Mesenchymal stem cell (in vitro differentiated cells and primary cell): ENCODE measurements at regions not wholly inside any gene's neighbourhood (a gene's known extent, or its start where the extent isn't known, plus 50 kb on each side); places are given as distances from the start of the nearest gene placed in this dataset.

ENCODE experiments used
- DNase-seq: peaks from one replicate; pipeline ENCODE4 v3.0.0-alpha.2; 2013
- H2AFZ ChIP-seq: one replicate; pipeline ENCODE4 v1.6.1; 2013; ENCODE audit warnings: low read depth, mild to moderate bottlenecking, control low read depth, inconsistent platforms, low read length, moderate library complexity
- H2AK5ac ChIP-seq: 2 replicates; pipeline ENCODE4 v1.6.1; 2013; ENCODE audit warnings: low read length, moderate library complexity, mild to moderate bottlenecking, inconsistent platforms; ENCODE audit not compliant: severe bottlenecking
- H2BK120ac ChIP-seq: one replicate; pipeline ENCODE4 v1.6.1; 2013; ENCODE audit warnings: low read depth, mild to moderate bottlenecking, inconsistent platforms, low read length, moderate library complexity
- H2BK12ac ChIP-seq, 2 experiments: one replicate each; pipeline ENCODE4 v1.6.1; 2013; ENCODE audit warnings: inconsistent platforms in 2 of 2, low read length in 2 of 2, mild to moderate bottlenecking in 2 of 2, moderate library complexity in 2 of 2, control low read depth in 1 of 2
- H2BK15ac ChIP-seq: one replicate; pipeline ENCODE4 v1.6.1; 2013; ENCODE audit warnings: mild to moderate bottlenecking, low read depth, inconsistent platforms; ENCODE audit not compliant: poor library complexity, severe bottlenecking
- H2BK5ac ChIP-seq: 2 replicates; pipeline ENCODE4 v1.6.1; 2013; ENCODE audit warnings: low read depth, mild to moderate bottlenecking, low read length, control low read depth, inconsistent platforms; ENCODE audit not compliant: poor library complexity, severe bottlenecking
- H3K14ac ChIP-seq, 2 experiments: one replicate each; pipeline ENCODE4 v1.6.1; 2013; ENCODE audit warnings: inconsistent platforms in 2 of 2, low read length in 2 of 2, control low read depth in 1 of 2, mild to moderate bottlenecking in 1 of 2, moderate library complexity in 1 of 2
- H3K18ac ChIP-seq, 2 experiments: one replicate each; pipeline ENCODE4 v1.6.1; 2013; ENCODE audit warnings: inconsistent platforms in 2 of 2, low read length in 2 of 2, control low read depth in 1 of 2, low read depth in 1 of 2, mild to moderate bottlenecking in 1 of 2
- H3K23ac ChIP-seq, 2 experiments: one replicate each; pipeline ENCODE4 v1.6.1; 2013; ENCODE audit warnings: inconsistent platforms in 2 of 2, low read length in 2 of 2, mild to moderate bottlenecking in 2 of 2, moderate library complexity in 2 of 2, control low read depth in 1 of 2
- H3K27ac ChIP-seq: 2 replicates; pipeline ENCODE4 v1.5.1; 2013; ENCODE audit warnings: mild to moderate bottlenecking, moderate library complexity, low read length, control low read depth, inconsistent platforms; ENCODE audit not compliant: poor library complexity, severe bottlenecking
- H3K27me3 ChIP-seq, 2 experiments: 2 replicates each; pipeline versions ENCODE4 v1.6.1 to v1.7.0; 2013; ENCODE audit warnings: low read length in 2 of 2, mild to moderate bottlenecking in 2 of 2, moderate library complexity in 2 of 2, control low read depth in 1 of 2, inconsistent platforms in 1 of 2; ENCODE audit not compliant: control insufficient read depth in 1 of 2, insufficient read depth in 1 of 2
- H3K36me3 ChIP-seq, 2 experiments: 2 replicates each; pipeline versions ENCODE4 v1.6.1 to v1.7.0; 2013; ENCODE audit warnings: low read length in 2 of 2, control low read depth in 1 of 2, inconsistent platforms in 1 of 2, low read depth in 1 of 2, mild to moderate bottlenecking in 1 of 2; ENCODE audit not compliant: insufficient read depth in 2 of 2, control insufficient read depth in 1 of 2
- H3K4ac ChIP-seq, 2 experiments: one replicate each; pipeline ENCODE4 v1.6.1; 2013; ENCODE audit warnings: inconsistent platforms in 2 of 2, low read length in 2 of 2, mild to moderate bottlenecking in 2 of 2, moderate library complexity in 2 of 2, control low read depth in 1 of 2, low read depth in 1 of 2
- H3K4me1 ChIP-seq: 2 replicates; pipeline ENCODE4 v1.6.1; 2013; ENCODE audit warnings: low read depth, low read length, control low read depth; ENCODE audit not compliant: control insufficient read depth, insufficient read depth
- H3K4me2 ChIP-seq: 2 replicates; pipeline ENCODE4 v1.6.1; 2013; ENCODE audit warnings: low read length, mild to moderate bottlenecking, inconsistent platforms; ENCODE audit not compliant: poor library complexity, severe bottlenecking
- H3K4me3 ChIP-seq, 2 experiments: 2 replicates each; pipeline versions ENCODE4 v1.5.1 to v1.7.0; 2013; ENCODE audit warnings: low read length in 2 of 2, mild to moderate bottlenecking in 2 of 2, control low read depth in 1 of 2, low read depth in 1 of 2; ENCODE audit not compliant: insufficient read depth in 1 of 2
- H3K79me1 ChIP-seq: replicated peaks from 2 replicates; pipeline ENCODE4 v1.6.1; 2013; ENCODE audit warnings: mild to moderate bottlenecking, control low read depth, low read length, inconsistent platforms; ENCODE audit not compliant: poor library complexity, severe bottlenecking
- H3K9ac ChIP-seq: 2 replicates; pipeline ENCODE4 v1.7.0; 2013; ENCODE audit warnings: mild to moderate bottlenecking, low read length, moderate library complexity
- H3K9me3 ChIP-seq: 2 replicates; pipeline ENCODE4 v1.7.0; 2013; ENCODE audit warnings: mild to moderate bottlenecking, low read length; ENCODE audit not compliant: control insufficient read depth
- H4K8ac ChIP-seq: one replicate; pipeline ENCODE4 v1.6.1; 2013; ENCODE audit warnings: inconsistent platforms, mild to moderate bottlenecking, low read length, moderate library complexity
- H4K91ac ChIP-seq: one replicate; pipeline ENCODE4 v1.6.1; 2013; ENCODE audit warnings: mild to moderate bottlenecking, low read length, inconsistent platforms
- WGBS: methylation state at CpG from one replicate; pipeline ENCODE4 v1.1.7; 2013; ENCODE audit warnings: mixed read lengths; 5-methylcytosine and 5-hydroxymethylcytosine counted together

GRCh38 chr5:175374166-175374875, 69.7 kb downstream of the DRD1 start:
- Histone ChIP-seq H3K27ac (no peak overlapping the region), H3K23ac (no peak overlapping the region), H4K91ac (no peak overlapping the region), H3K4ac (no peak overlapping the region), H2BK5ac (no peak overlapping the region), H2BK15ac (no peak overlapping the region), H4K8ac (no peak overlapping the region), H2AFZ (no peak overlapping the region), H3K9me3 (peaks cover 9% of the 10 kb centered on the region), H2AK5ac (no peak overlapping the region), H2BK120ac (no peak overlapping the region), H3K4me3 (no peak overlapping the region), H3K9ac (no peak overlapping the region), H3K27me3 (peaks cover 0 to 50% of the 10 kb centered on the region in 2 experiments), H3K4me2 (no peak overlapping the region), H2BK12ac (no peak overlapping the region), H3K14ac (no peak overlapping the region), H3K18ac (no peak overlapping the region), H3K79me1 (no peaks in the 10 kb centered on the region), H3K36me3 (no peaks in the 10 kb centered on the region), H3K4me1 (no peaks in the 10 kb centered on the region)
- WGBS = 85% methylated on average over 2 of the region's 2 CpGs
- no peak for DNase-seq

GRCh38 chr5:175365866-175366265, 78.1 kb downstream of the DRD1 start:
- no peak overlapping the region for H3K14ac ChIP-seq
- no peaks in the 10 kb centered on the region for H3K79me1 ChIP-seq
- no peak overlapping the region for H4K91ac ChIP-seq
- H3K4me1 ChIP-seq = no peaks in the 10 kb centered on the region
- 83% methylated on average over 1 of the region's 1 CpG for WGBS
- no peak overlapping the region for H2AK5ac ChIP-seq
- no peak overlapping the region for H4K8ac ChIP-seq
- H2AFZ ChIP-seq = no peak overlapping the region
- H3K4me2 ChIP-seq = no peak overlapping the region
- H2BK5ac ChIP-seq = no peak overlapping the region
- H2BK15ac ChIP-seq = no peak overlapping the region
- H3K27me3 ChIP-seq = peaks cover 0 to 65% of the 10 kb centered on the region in 2 experiments
- no peak overlapping the region for H3K23ac ChIP-seq
- H2BK120ac ChIP-seq = no peak overlapping the region
- no peak overlapping the region for H3K18ac ChIP-seq
- no peak overlapping the region for H3K4ac ChIP-seq
- no peak overlapping the region for H3K27ac ChIP-seq
- no peaks in the 10 kb centered on the region for H3K36me3 ChIP-seq
- no peak overlapping the region for H3K9ac ChIP-seq
- H3K9me3 ChIP-seq = peaks cover 3% of the 10 kb centered on the region
- no peak overlapping the region for H2BK12ac ChIP-seq
- no peak overlapping the region for H3K4me3 ChIP-seq
- DNase-seq = no peak

- H3K4me3 ChIP-seq = no peak overlapping the region
- H2BK12ac ChIP-seq = no peak overlapping the region
- no peak overlapping the region for H4K8ac ChIP-seq
- H2BK15ac ChIP-seq = no peak overlapping the region
- DNase-seq = no peak
- H3K4ac ChIP-seq = no peak overlapping the region
- no peak overlapping the region for H3K23ac ChIP-seq
- no peaks in the 10 kb centered on the region for H3K79me1 ChIP-seq
- H3K9ac ChIP-seq = no peak overlapping the region
- no peak overlapping the region for H3K27ac ChIP-seq
- no peak overlapping the region for H2AK5ac ChIP-seq
- H3K18ac ChIP-seq = no peak overlapping the region
- H2AFZ ChIP-seq = no peak overlapping the region
- H3K27me3 ChIP-seq = peaks cover 0 to 75% of the 10 kb centered on the region in 2 experiments
- no peak overlapping the region for H3K4me2 ChIP-seq
- H3K36me3 ChIP-seq = no peaks in the 10 kb centered on the region
- no peak overlapping the region for H3K14ac ChIP-seq
- H2BK5ac ChIP-seq = no peak overlapping the region
- 89% methylated on average over 5 of the region's 5 CpGs for WGBS
- no peak overlapping the region for H2BK120ac ChIP-seq
- H4K91ac ChIP-seq = no peak overlapping the region
- no peaks in the 10 kb centered on the region for H3K4me1 ChIP-seq
- no peaks in the 10 kb centered on the region for H3K9me3 ChIP-seq
These were observed 80.7 kb downstream of the DRD1 start for GRCh38 chr5:175363300-175363699.

- Histone ChIP-seq H3K14ac (no peak overlapping the region), H4K91ac (no peak overlapping the region), H3K9me3 (no peaks in the 10 kb centered on the region), H2BK12ac (no peak overlapping the region), H3K4ac (no peak overlapping the region), H3K9ac (no peak overlapping the region), H3K27ac (no peak overlapping the region), H2BK5ac (no peak overlapping the region), H2BK120ac (no peak overlapping the region), H2BK15ac (no peak overlapping the region), H2AFZ (no peak overlapping the region), H3K4me1 (no peaks in the 10 kb centered on the region), H4K8ac (no peak overlapping the region), H3K4me2 (no peak overlapping the region), H3K4me3 (no peak overlapping the region), H3K23ac (no peak overlapping the region), H2AK5ac (no peak overlapping the region), H3K79me1 (no peaks in the 10 kb centered on the region), H3K36me3 (no peaks in the 10 kb centered on the region), H3K18ac (no peak overlapping the region), H3K27me3 (peaks cover 0 to 69% of the 10 kb centered on the region in 2 experiments)
- DNase-seq = no peak
- WGBS = 63% methylated on average over 1 of the region's 1 CpG
These were observed 86.0 kb downstream of the DRD1 start for GRCh38 chr5:175357995-175358394.
